Sigmoid colon (tissue), 4 donors: ENCODE measurements at regions not wholly inside any gene's neighbourhood (a gene's known extent, or its start where the extent isn't known, plus 50 kb on each side); places are given as distances from the start of the nearest gene placed in this dataset.

Experiments
- EP300 ChIP-seq, 4 donors: sonication (generic); formaldehyde crosslinking; IDR thresholded peaks; one replicate each; pipeline ENCODE4 v1.6.1; 2017; ENCODE audit warnings: antibody characterized with exemption in 4 of 4
- POLR2A ChIP-seq, 2 donors: fragments of 450-650 bp; IDR thresholded peaks; one replicate each; pipeline ENCODE4 v1.6.1; 2016; ENCODE audit warnings: antibody characterized with exemption in 2 of 2, mild to moderate bottlenecking in 2 of 2, moderate library complexity in 2 of 2
- TF ChIP-seq, protein P1 (sequence below), 4 experiments: fragments of 450-650 bp in 3 of 4; fragments of 200-600 bp in 1 of 4; IDR thresholded peaks; one replicate each; pipeline ENCODE4 v1.5.1; 2016 to 2019; ENCODE audit warnings: antibody characterized with exemption in 4 of 4, mild to moderate bottlenecking in 3 of 4, moderate library complexity in 2 of 4

DNA sequence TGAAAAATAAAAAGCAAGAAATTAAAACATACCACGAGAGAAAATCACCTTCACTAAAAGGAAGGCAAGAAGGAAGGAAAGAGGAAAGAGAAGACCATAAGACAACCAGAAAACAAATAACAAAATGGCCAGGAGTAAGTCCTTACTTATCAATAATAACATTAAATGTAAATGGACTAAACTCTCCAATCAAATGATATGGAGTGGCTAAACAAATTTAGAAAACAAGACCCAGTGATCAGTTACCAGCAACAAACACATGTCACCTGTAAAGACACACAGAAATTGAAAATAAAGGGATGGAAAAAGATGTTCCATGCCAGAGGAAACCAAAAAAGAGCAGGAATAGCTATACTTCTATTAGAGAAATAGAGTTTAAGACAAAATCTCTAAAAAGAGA is 85.0 kb upstream of the SLC38A4 start:
- no peak for TF ChIP-seq POLR2A (IDR thresholded peaks at IDR 0.05)
- TF ChIP-seq, protein P1, sequence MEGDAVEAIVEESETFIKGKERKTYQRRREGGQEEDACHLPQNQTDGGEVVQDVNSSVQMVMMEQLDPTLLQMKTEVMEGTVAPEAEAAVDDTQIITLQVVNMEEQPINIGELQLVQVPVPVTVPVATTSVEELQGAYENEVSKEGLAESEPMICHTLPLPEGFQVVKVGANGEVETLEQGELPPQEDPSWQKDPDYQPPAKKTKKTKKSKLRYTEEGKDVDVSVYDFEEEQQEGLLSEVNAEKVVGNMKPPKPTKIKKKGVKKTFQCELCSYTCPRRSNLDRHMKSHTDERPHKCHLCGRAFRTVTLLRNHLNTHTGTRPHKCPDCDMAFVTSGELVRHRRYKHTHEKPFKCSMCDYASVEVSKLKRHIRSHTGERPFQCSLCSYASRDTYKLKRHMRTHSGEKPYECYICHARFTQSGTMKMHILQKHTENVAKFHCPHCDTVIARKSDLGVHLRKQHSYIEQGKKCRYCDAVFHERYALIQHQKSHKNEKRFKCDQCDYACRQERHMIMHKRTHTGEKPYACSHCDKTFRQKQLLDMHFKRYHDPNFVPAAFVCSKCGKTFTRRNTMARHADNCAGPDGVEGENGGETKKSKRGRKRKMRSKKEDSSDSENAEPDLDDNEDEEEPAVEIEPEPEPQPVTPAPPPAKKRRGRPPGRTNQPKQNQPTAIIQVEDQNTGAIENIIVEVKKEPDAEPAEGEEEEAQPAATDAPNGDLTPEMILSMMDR (IDR thresholded peaks at IDR 0.05): no peak
- no peak for TF ChIP-seq EP300 (IDR thresholded peaks at IDR 0.05)
